ENCODE measurements at regions not wholly inside any gene's neighbourhood (a gene's known extent, or its start where the extent isn't known, plus 50 kb on each side); places are given as distances from the start of the nearest gene placed in this dataset.
A peak's percentile ranks its signal among the peaks of the same experiment; 100 is the strongest.

DNA sequence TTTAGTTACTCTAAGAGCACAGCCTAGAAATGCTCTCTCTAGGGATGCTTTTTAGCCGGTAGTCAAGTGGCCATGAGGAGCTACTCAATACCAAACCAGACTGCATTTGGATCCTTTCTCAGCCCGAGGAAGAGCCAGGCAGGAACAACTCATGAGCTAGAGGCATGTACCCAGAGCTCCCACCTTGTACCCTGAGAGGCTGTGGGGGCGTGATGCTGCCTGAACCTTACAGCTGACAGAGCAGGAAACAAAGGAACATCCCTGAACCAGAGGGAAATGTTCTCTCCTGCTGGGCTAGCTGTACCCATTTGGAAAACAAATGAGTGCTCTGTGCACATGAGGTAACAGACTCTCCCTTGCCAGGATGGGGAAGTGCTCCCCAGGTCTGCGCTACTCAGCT lies 131.6 kb downstream of the OSR1 start:
- intact Hi-C loops (cut with DNase I) = no loop called here
- Histone ChIP-seq H3K27me3 (no peaks in the 10 kb centered on the region), H3K4me1 (no peaks in the 10 kb centered on the region), H3K4me3 (no peak overlapping the region), H3K36me3 (no peaks in the 10 kb centered on the region), H3K27ac (no peak overlapping the region), H3K9me3 (no peaks in the 10 kb centered on the region)
- TF ChIP-seq, protein P1, sequence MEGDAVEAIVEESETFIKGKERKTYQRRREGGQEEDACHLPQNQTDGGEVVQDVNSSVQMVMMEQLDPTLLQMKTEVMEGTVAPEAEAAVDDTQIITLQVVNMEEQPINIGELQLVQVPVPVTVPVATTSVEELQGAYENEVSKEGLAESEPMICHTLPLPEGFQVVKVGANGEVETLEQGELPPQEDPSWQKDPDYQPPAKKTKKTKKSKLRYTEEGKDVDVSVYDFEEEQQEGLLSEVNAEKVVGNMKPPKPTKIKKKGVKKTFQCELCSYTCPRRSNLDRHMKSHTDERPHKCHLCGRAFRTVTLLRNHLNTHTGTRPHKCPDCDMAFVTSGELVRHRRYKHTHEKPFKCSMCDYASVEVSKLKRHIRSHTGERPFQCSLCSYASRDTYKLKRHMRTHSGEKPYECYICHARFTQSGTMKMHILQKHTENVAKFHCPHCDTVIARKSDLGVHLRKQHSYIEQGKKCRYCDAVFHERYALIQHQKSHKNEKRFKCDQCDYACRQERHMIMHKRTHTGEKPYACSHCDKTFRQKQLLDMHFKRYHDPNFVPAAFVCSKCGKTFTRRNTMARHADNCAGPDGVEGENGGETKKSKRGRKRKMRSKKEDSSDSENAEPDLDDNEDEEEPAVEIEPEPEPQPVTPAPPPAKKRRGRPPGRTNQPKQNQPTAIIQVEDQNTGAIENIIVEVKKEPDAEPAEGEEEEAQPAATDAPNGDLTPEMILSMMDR (IDR thresholded peaks at IDR 0.05) = no peak
- ATAC-seq = peak; percentile 10
- DNase-seq = no peak

DNA sequence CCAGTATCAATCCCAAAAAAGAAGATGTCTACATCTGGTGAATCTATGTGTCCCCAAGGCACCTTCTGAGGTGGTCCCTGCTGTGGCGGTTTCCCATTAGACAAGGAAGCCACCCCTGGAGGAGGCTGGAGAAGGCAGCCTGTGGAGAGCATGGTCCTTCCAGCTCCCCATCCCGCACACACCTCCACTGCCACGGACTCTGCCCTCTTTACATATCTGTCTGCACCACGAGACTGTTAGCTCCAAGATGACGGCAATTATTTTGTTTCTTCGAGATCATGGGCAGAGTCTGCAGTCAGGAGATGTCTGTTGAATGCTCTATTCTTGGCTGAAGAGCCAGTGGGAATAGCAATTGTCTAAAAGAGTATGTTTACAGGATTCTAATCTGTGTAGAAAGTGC lies 132.0 kb downstream of the OSR1 start:
- H3K9me3 ChIP-seq = no peaks in the 10 kb centered on the region
- no peak overlapping the region for H3K4me3 ChIP-seq
- DNase-seq (no peak), ATAC-seq (no peak)
- no peaks in the 10 kb centered on the region for H3K36me3 ChIP-seq
- H3K4me1 ChIP-seq = no peaks in the 10 kb centered on the region
- intact Hi-C loops (cut with DNase I) = no loop called here
- H3K27ac ChIP-seq = no peak overlapping the region
- TF ChIP-seq, protein P1 (IDR thresholded peaks at IDR 0.05) = no peak
- no peaks in the 10 kb centered on the region for H3K27me3 ChIP-seq

DNA sequence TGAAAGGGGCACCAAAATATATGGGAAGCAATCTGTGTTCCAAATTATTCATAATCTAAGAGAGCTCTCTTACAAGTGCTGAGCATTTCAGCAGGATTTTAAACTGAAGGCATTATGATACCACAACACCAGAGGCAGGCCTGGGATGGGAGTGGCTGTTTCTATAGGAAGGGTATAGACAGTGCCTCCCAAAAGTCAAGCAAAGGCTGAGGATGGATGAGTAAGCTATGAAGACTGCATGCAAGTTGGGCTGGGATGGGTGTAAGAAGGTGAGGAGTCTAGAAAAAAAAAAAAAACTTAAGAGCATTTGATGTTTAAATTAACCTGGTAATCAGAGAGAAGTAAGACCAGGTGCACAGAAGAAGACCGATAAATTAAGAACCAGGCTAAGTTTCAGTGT lies 132.5 kb downstream of the OSR1 start:
- ATAC-seq (no peak), DNase-seq (no peak)
- Histone ChIP-seq H3K4me1 (no peaks in the 10 kb centered on the region), H3K27ac (no peak overlapping the region), H3K4me3 (no peak overlapping the region), H3K27me3 (no peaks in the 10 kb centered on the region), H3K36me3 (no peaks in the 10 kb centered on the region), H3K9me3 (no peaks in the 10 kb centered on the region)
- intact Hi-C loops (cut with DNase I) = no loop called here
- TF ChIP-seq, protein P1 (IDR thresholded peaks at IDR 0.05) = no peak

DNA sequence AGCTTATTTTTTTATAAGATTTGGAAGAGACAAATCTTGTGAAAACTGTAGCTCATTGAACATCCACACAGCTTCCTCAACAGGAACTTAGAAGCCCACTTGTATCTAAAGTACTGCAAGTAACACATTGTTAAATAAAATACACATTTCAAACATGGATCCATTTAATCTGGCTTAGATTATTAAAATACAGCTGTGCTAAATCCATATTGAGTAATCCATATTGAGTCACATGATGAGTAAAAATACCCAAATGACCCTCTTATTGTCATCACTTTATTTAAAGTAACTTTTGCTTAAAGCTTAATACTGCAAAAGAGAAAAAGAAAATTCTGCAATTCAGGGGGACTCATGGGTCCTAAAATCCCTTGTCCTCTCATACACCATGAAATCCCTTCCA lies 133.3 kb downstream of the OSR1 start:
- intact Hi-C loops (cut with DNase I) = no loop called here
- Histone ChIP-seq H3K4me1 (no peaks in the 10 kb centered on the region), H3K36me3 (no peaks in the 10 kb centered on the region), H3K27me3 (no peaks in the 10 kb centered on the region), H3K4me3 (no peak overlapping the region), H3K9me3 (no peaks in the 10 kb centered on the region), H3K27ac (no peak overlapping the region)
- DNase-seq (no peak), ATAC-seq (no peak)
- TF ChIP-seq, protein P1 (IDR thresholded peaks at IDR 0.05) = no peak

DNA sequence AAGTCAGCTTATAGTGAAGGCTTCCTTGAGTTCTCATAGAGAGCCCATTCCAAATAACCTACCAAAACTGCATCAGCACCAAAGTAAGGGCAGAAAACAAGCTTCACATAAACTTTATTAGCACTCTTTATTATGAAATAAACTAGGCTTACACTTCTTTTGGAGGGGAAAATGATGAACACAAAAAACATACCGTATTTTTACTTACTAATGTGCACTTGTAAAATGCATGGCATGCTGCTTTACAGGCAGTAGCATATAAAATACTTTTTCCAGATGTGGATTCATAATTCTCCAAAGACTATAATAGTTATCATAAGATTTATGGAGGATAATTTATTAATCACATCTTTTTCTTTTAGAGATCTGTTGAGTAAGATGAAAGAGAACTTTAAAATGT lies 133.9 kb downstream of the OSR1 start:
- H3K27me3 ChIP-seq = no peaks in the 10 kb centered on the region
- H3K4me3 ChIP-seq = no peak overlapping the region
- H3K9me3 ChIP-seq = no peaks in the 10 kb centered on the region
- TF ChIP-seq, protein P1 (IDR thresholded peaks at IDR 0.05) = no peak
- no peaks in the 10 kb centered on the region for H3K4me1 ChIP-seq
- ATAC-seq = no peak
- intact Hi-C loops (cut with DNase I) = no loop called here
- no peak overlapping the region for H3K27ac ChIP-seq
- H3K36me3 ChIP-seq = no peaks in the 10 kb centered on the region
- DNase-seq = no peak

DNA sequence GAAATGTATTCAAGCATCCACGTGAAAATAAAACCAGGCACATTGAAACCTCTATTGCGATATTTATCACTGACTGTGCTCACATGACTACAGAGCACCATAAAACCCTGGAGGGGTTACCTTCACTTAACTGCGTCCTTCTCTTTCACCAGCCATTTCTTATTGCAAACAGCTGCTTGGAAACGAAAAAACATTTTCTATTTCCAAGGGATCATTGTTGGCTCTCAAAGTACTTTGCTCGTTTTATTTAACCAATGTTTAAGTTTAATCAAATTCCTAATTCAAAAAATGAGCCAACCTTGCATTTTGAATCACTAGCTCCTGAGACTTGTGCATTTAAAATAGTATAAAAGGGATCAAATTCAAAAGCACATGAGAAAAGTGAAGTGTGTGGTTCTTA lies 134.4 kb downstream of the OSR1 start:
- H3K36me3 ChIP-seq = no peaks in the 10 kb centered on the region
- H3K4me1 ChIP-seq = no peaks in the 10 kb centered on the region
- H3K9me3 ChIP-seq = no peaks in the 10 kb centered on the region
- DNase-seq (no peak), ATAC-seq (no peak)
- intact Hi-C loops (cut with DNase I) = no loop called here
- no peak overlapping the region for H3K27ac ChIP-seq
- no peak overlapping the region for H3K4me3 ChIP-seq
- TF ChIP-seq, protein P1 (IDR thresholded peaks at IDR 0.05) = no peak
- H3K27me3 ChIP-seq = no peaks in the 10 kb centered on the region

All from upper lobe of right lung (tissue), 1 donor.